Body of pancreas (tissue), 4 donors: ENCODE measurements at regions not wholly inside any gene's neighbourhood (a gene's known extent, or its start where the extent isn't known, plus 50 kb on each side); places are given as distances from the start of the nearest gene placed in this dataset.

ENCODE experiments used
- POLR2A ChIP-seq, 3 donors: fragments of 450-650 bp; IDR thresholded peaks; one replicate each; pipeline ENCODE4 v1.6.1; 2016; ENCODE audit warnings: antibody characterized with exemption in 3 of 3, mild to moderate bottlenecking in 2 of 3
- TF ChIP-seq, protein P1 (sequence below), 7 experiments: fragments of 450-650 bp in 4 of 7; fragments of 200-600 bp in 3 of 7; sonication (generic) in 3 of 7; IDR thresholded peaks; one replicate each; pipeline ENCODE4 v1.5.1; 2016 to 2019; ENCODE audit warnings: antibody characterized with exemption in 7 of 7

DNA sequence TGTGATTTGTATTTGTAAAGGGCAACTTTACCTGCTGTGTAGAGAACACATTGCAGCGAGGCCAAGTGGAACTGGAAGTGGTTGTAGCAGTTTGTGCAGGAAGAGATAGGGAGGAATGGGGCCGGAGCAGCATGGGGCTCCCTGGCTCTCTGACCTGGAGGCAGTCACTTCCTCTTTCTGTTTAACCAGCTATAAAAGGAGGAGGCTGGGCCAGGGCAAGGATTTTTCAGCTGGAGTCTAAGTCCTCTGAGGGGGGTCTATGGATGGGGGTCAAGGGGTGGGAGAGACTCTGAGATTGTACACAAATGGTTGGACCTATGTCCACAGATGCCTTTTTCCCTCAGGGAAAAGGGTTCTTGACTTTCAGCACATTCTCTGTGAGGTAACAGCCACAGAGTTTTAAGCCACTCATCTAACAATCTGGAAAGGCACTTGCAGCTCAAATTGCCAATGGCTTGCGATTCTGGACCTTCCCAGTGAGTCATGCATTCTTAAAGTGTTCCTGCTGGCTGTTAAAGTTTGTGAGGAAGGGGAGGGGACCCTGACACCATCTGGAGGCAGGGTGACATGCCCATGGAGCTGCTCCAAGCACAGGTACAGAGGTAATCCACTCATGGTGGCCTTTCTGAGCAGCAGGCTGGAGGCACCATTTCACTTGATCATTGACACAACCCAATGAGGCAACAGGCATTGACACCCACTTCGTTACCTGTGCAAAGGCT is 347.0 kb downstream of the CYRIA start:
- TF ChIP-seq, protein P1, sequence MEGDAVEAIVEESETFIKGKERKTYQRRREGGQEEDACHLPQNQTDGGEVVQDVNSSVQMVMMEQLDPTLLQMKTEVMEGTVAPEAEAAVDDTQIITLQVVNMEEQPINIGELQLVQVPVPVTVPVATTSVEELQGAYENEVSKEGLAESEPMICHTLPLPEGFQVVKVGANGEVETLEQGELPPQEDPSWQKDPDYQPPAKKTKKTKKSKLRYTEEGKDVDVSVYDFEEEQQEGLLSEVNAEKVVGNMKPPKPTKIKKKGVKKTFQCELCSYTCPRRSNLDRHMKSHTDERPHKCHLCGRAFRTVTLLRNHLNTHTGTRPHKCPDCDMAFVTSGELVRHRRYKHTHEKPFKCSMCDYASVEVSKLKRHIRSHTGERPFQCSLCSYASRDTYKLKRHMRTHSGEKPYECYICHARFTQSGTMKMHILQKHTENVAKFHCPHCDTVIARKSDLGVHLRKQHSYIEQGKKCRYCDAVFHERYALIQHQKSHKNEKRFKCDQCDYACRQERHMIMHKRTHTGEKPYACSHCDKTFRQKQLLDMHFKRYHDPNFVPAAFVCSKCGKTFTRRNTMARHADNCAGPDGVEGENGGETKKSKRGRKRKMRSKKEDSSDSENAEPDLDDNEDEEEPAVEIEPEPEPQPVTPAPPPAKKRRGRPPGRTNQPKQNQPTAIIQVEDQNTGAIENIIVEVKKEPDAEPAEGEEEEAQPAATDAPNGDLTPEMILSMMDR (IDR thresholded peaks at IDR 0.05), result no peak
- TF ChIP-seq POLR2A (IDR thresholded peaks at IDR 0.05), result no peak
